ENCODE measurements at regions not wholly inside any gene's neighbourhood (a gene's known extent, or its start where the extent isn't known, plus 50 kb on each side); places are given as distances from the start of the nearest gene placed in this dataset.
"Not testable (repeated sequence)": the region's sequence is repeated elsewhere in the genome, so short reads cannot be mapped to it uniquely, and the experiment has no call there.

GRCh38 chr2:8501061-8501720 lies 180.7 kb upstream of the ID2 start:
- peaks cover 2% of the 10 kb centered on the region for H3K27me3 Mint-ChIP-seq
- no peaks in the 10 kb centered on the region for H3K36me3 Mint-ChIP-seq
- no peak overlapping the region for H3K4me3 Mint-ChIP-seq
- H3K27ac Mint-ChIP-seq, result no peak overlapping the region
- no peaks in the 10 kb centered on the region for H3K9me3 Mint-ChIP-seq (ENCODE audit: low read depth)
- no peaks in the 10 kb centered on the region for H3K4me1 Mint-ChIP-seq (ENCODE audit: low read depth)

- no peak overlapping the region for H3K27ac Mint-ChIP-seq
- no peaks in the 10 kb centered on the region for H3K9me3 Mint-ChIP-seq (ENCODE audit: low read depth)
- H3K36me3 Mint-ChIP-seq, result no peaks in the 10 kb centered on the region
- H3K27me3 Mint-ChIP-seq, result peaks cover 2% of the 10 kb centered on the region
- H3K4me3 Mint-ChIP-seq, result no peak overlapping the region
- H3K4me1 Mint-ChIP-seq (ENCODE audit: low read depth), result no peaks in the 10 kb centered on the region
Observed at GRCh38 chr2:8502316-8502715, 179.5 kb upstream of the ID2 start.

GRCh38 chr2:8505311-8505920 lies 176.4 kb upstream of the ID2 start:
- peaks cover 4% of the 10 kb centered on the region for H3K36me3 Mint-ChIP-seq
- no peak overlapping the region for H3K4me3 Mint-ChIP-seq
- H3K27me3 Mint-ChIP-seq, result peaks cover 2% of the 10 kb centered on the region
- H3K4me1 Mint-ChIP-seq (ENCODE audit: low read depth), result no peaks in the 10 kb centered on the region
- no peak overlapping the region for H3K27ac Mint-ChIP-seq
- H3K9me3 Mint-ChIP-seq (ENCODE audit: low read depth), result no peaks in the 10 kb centered on the region

GRCh38 chr2:8506746-8507145 lies 175.1 kb upstream of the ID2 start:
- H3K27ac Mint-ChIP-seq, result no peak overlapping the region
- no peaks in the 10 kb centered on the region for H3K9me3 Mint-ChIP-seq (ENCODE audit: low read depth)
- no peaks in the 10 kb centered on the region for H3K4me1 Mint-ChIP-seq (ENCODE audit: low read depth)
- peaks cover 4% of the 10 kb centered on the region for H3K36me3 Mint-ChIP-seq
- no peak overlapping the region for H3K4me3 Mint-ChIP-seq
- H3K27me3 Mint-ChIP-seq, result peaks cover 2% of the 10 kb centered on the region

GRCh38 chr2:8508766-8509165 lies 173.1 kb upstream of the ID2 start:
- no peaks in the 10 kb centered on the region for H3K9me3 Mint-ChIP-seq (ENCODE audit: low read depth)
- H3K27ac Mint-ChIP-seq, result no peak overlapping the region
- H3K36me3 Mint-ChIP-seq, result peaks cover 6% of the 10 kb centered on the region
- no peaks in the 10 kb centered on the region for H3K27me3 Mint-ChIP-seq
- peaks cover 3% of the 10 kb centered on the region for H3K4me1 Mint-ChIP-seq (ENCODE audit: low read depth)
- no peak overlapping the region for H3K4me3 Mint-ChIP-seq

GRCh38 chr2:8509621-8510020 lies 172.2 kb upstream of the ID2 start:
- no peak overlapping the region for H3K27ac Mint-ChIP-seq
- peaks cover 9% of the 10 kb centered on the region for H3K4me1 Mint-ChIP-seq (ENCODE audit: low read depth)
- H3K9me3 Mint-ChIP-seq (ENCODE audit: low read depth), result peaks cover 4% of the 10 kb centered on the region
- H3K4me3 Mint-ChIP-seq, result no peak overlapping the region
- H3K27me3 Mint-ChIP-seq, result no peaks in the 10 kb centered on the region
- peaks cover 6% of the 10 kb centered on the region for H3K36me3 Mint-ChIP-seq

- H3K4me3 Mint-ChIP-seq; H3K27me3 Mint-ChIP-seq; H3K27ac Mint-ChIP-seq; H3K9me3 Mint-ChIP-seq (ENCODE audit: low read depth); H3K36me3 Mint-ChIP-seq: not testable (repeated sequence)
- H3K4me1 Mint-ChIP-seq (ENCODE audit: low read depth), result peaks cover 13% of the 10 kb centered on the region
Observed at GRCh38 chr2:8510055-8510454, 171.8 kb upstream of the ID2 start.

GRCh38 chr2:8510519-8510918 lies 171.3 kb upstream of the ID2 start:
- Mint-ChIP-seq H3K9me3 (ENCODE audit: low read depth) (peaks cover 4% of the 10 kb centered on the region), H3K27me3 (no peaks in the 10 kb centered on the region), H3K36me3 (peaks cover 6% of the 10 kb centered on the region), H3K27ac (no peak overlapping the region), H3K4me1 (ENCODE audit: low read depth) (peaks cover 18% of the 10 kb centered on the region), H3K4me3 (no peak overlapping the region)

GRCh38 chr2:8511868-8512612 lies 169.8 kb upstream of the ID2 start:
- H3K36me3 Mint-ChIP-seq, result peaks cover 6% of the 10 kb centered on the region
- H3K4me3 Mint-ChIP-seq, result no peak overlapping the region
- no peak overlapping the region for H3K27ac Mint-ChIP-seq
- H3K9me3 Mint-ChIP-seq (ENCODE audit: low read depth), result peaks cover 4% of the 10 kb centered on the region
- H3K27me3 Mint-ChIP-seq, result no peaks in the 10 kb centered on the region
- peaks cover 27% of the 10 kb centered on the region for H3K4me1 Mint-ChIP-seq (ENCODE audit: low read depth)

- H3K27ac Mint-ChIP-seq, result no peak overlapping the region
Observed at GRCh38 chr2:8513601-8514273, 168.1 kb upstream of the ID2 start.

GRCh38 chr2:8514274-8514662 lies 167.6 kb upstream of the ID2 start:
- peaks cover 29% of the 10 kb centered on the region for H3K4me1 Mint-ChIP-seq (ENCODE audit: low read depth)
- peak overlapping the region; percentile 93 for H3K27ac Mint-ChIP-seq
- H3K4me3 Mint-ChIP-seq, result peak overlapping the region; percentile 18
- H3K27me3 Mint-ChIP-seq, result no peaks in the 10 kb centered on the region
- peaks cover 4% of the 10 kb centered on the region for H3K9me3 Mint-ChIP-seq (ENCODE audit: low read depth)
- H3K36me3 Mint-ChIP-seq, result peaks cover 6% of the 10 kb centered on the region

More at GRCh38 chr2:8513601-8514273, 168.1 kb upstream of the ID2 start:
- H3K4me3 Mint-ChIP-seq, result peak overlapping the region; percentile 2
- peaks cover 6% of the 10 kb centered on the region for H3K36me3 Mint-ChIP-seq
- H3K27me3 Mint-ChIP-seq, result no peaks in the 10 kb centered on the region
- peaks cover 4% of the 10 kb centered on the region for H3K9me3 Mint-ChIP-seq (ENCODE audit: low read depth)
- peaks cover 27% of the 10 kb centered on the region for H3K4me1 Mint-ChIP-seq (ENCODE audit: low read depth)

- Mint-ChIP-seq H3K27me3 (no peaks in the 10 kb centered on the region), H3K27ac (peak overlapping the region; percentile 93), H3K4me1 (ENCODE audit: low read depth) (peaks cover 29% of the 10 kb centered on the region)
Observed at GRCh38 chr2:8514796-8515758, 166.8 kb upstream of the ID2 start.

GRCh38 chr2:8515864-8516533 lies 165.9 kb upstream of the ID2 start:
- Mint-ChIP-seq H3K4me1 (ENCODE audit: low read depth) (peaks cover 29% of the 10 kb centered on the region), H3K36me3 (peaks cover 2% of the 10 kb centered on the region), H3K4me3 (no peak overlapping the region), H3K27me3 (no peaks in the 10 kb centered on the region), H3K27ac (peak overlapping the region; percentile 62), H3K9me3 (ENCODE audit: low read depth) (peaks cover 4% of the 10 kb centered on the region)

More at GRCh38 chr2:8514796-8515758, 166.8 kb upstream of the ID2 start:
- Mint-ChIP-seq H3K4me3 (peak overlapping the region; percentile 18), H3K36me3 (peaks cover 4% of the 10 kb centered on the region), H3K9me3 (ENCODE audit: low read depth) (peaks cover 4% of the 10 kb centered on the region)
